DOHH2 (cell line): ENCODE measurements at regions not wholly inside any gene's neighbourhood (a gene's known extent, or its start where the extent isn't known, plus 50 kb on each side); places are given as distances from the start of the nearest gene placed in this dataset.

Experiments used
- H3F3A ChIP-seq: fragments of 200-600 bp; sonication (generic), shearing (Covaris generic); 2 replicates; pipeline ENCODE4 v1.6.0; 2016; ENCODE audit warnings: antibody characterized with exemption, mild to moderate bottlenecking; ENCODE audit not compliant: control insufficient read depth, insufficient read depth
- H3K27ac ChIP-seq: fragments of 200-600 bp; sonication (generic); 2 replicates; pipeline ENCODE4 v1.5.1; 2014; ENCODE audit warnings: low read depth, mild to moderate bottlenecking, low read length, moderate library complexity
- H3K27me3 ChIP-seq: fragments of 200-600 bp; sonication (generic); 2 replicates; pipeline ENCODE4 v1.6.1; 2014; ENCODE audit warnings: mild to moderate bottlenecking, low read length, mixed read lengths; ENCODE audit not compliant: control insufficient read depth
- H3K36me3 ChIP-seq: fragments of 200-600 bp; sonication (generic); 2 replicates; pipeline ENCODE4 v1.6.1; 2014; ENCODE audit warnings: mild to moderate bottlenecking, low read length, moderate library complexity, mixed read lengths; ENCODE audit not compliant: control insufficient read depth
- H3K4me1 ChIP-seq: fragments of 200-600 bp; sonication (generic); 2 replicates; pipeline ENCODE4 v1.6.1; 2014; ENCODE audit warnings: mild to moderate bottlenecking, low read length, mixed read lengths; ENCODE audit not compliant: control insufficient read depth
- H3K4me2 ChIP-seq: fragments of 200-600 bp; sonication (generic); 2 replicates; pipeline ENCODE4 v1.6.0; 2014; ENCODE audit warnings: mild to moderate bottlenecking, low read length, moderate library complexity
- H3K4me3 ChIP-seq: fragments of 200-600 bp; sonication (generic); 2 replicates; pipeline ENCODE4 v1.5.1; 2014; ENCODE audit warnings: mild to moderate bottlenecking, low read length, mixed read lengths
- H3K79me2 ChIP-seq: fragments of 200-600 bp; sonication (generic); 2 replicates; pipeline ENCODE4 v1.6.1; 2014; ENCODE audit warnings: mild to moderate bottlenecking, low read length, mixed read lengths; ENCODE audit not compliant: control insufficient read depth
- H3K9me2 ChIP-seq: fragments of 200-600 bp; sonication (generic); replicated peaks from 2 replicates; pipeline ENCODE4 v1.6.1; 2014; ENCODE audit warnings: mild to moderate bottlenecking, low read length, mixed read lengths; ENCODE audit not compliant: control insufficient read depth
- H3K9me3 ChIP-seq: fragments of 200-600 bp; sonication (generic); 2 replicates; pipeline ENCODE4 v1.6.1; 2014; ENCODE audit warnings: antibody characterized with exemption, low read length, mixed read lengths; ENCODE audit not compliant: control insufficient read depth, insufficient read depth
- H4K20me1 ChIP-seq: fragments of 200-600 bp; sonication (generic); 2 replicates; pipeline ENCODE4 v1.6.0; 2014; ENCODE audit warnings: low read depth, mild to moderate bottlenecking, antibody characterized with exemption, low read length, moderate library complexity; ENCODE audit not compliant: control insufficient read depth, insufficient read depth
- CTCF ChIP-seq: fragments of 200-600 bp; sonication (generic); IDR thresholded peaks from one replicate; pipeline ENCODE4 v1.5.1; 2014; ENCODE audit warnings: antibody characterized with exemption, mild to moderate bottlenecking, low read depth, low read length; ENCODE audit not compliant: poor library complexity, severe bottlenecking
- EZH2phosphoT487 ChIP-seq: fragments of 200-600 bp; sonication (generic); IDR thresholded peaks from 2 replicates; pipeline ENCODE4 v1.6.1; 2017; ENCODE audit warnings: borderline replicate concordance, mild to moderate bottlenecking, antibody characterized with exemption, low read length, moderate library complexity, mixed read lengths

- no peak overlapping the region for H3K4me3 ChIP-seq
- H3K79me2 ChIP-seq = no peaks in the 10 kb centered on the region
- no peak overlapping the region for H3K4me2 ChIP-seq
- no peaks in the 10 kb centered on the region for H3K4me1 ChIP-seq
- no peaks in the 10 kb centered on the region for H3F3A ChIP-seq
- no peaks in the 10 kb centered on the region for H3K9me3 ChIP-seq
- TF ChIP-seq EZH2phosphoT487 (no peak), CTCF (no peak)
- H4K20me1 ChIP-seq = no peaks in the 10 kb centered on the region
- H3K27me3 ChIP-seq = no peaks in the 10 kb centered on the region
- H3K9me2 ChIP-seq = no peaks in the 10 kb centered on the region
- H3K27ac ChIP-seq = no peak overlapping the region
- H3K36me3 ChIP-seq = no peaks in the 10 kb centered on the region
Observed at GRCh38 chr18:63061303-63061702, 258.3 kb downstream of the BCL2 start.

GRCh38 chr18:63058521-63058920 lies 261.0 kb downstream of the BCL2 start:
- no peaks in the 10 kb centered on the region for H4K20me1 ChIP-seq
- H3K36me3 ChIP-seq = no peaks in the 10 kb centered on the region
- H3K9me2 ChIP-seq = no peaks in the 10 kb centered on the region
- no peak overlapping the region for H3K27ac ChIP-seq
- no peak overlapping the region for H3K4me3 ChIP-seq
- no peaks in the 10 kb centered on the region for H3K79me2 ChIP-seq
- peaks cover 4% of the 10 kb centered on the region; the same call in 1 of the 2 replicates for H3K27me3 ChIP-seq
- no peak for TF ChIP-seq CTCF
- no peak for TF ChIP-seq EZH2phosphoT487
- H3K4me1 ChIP-seq = no peaks in the 10 kb centered on the region
- no peaks in the 10 kb centered on the region for H3K9me3 ChIP-seq
- no peak overlapping the region for H3K4me2 ChIP-seq
- no peaks in the 10 kb centered on the region for H3F3A ChIP-seq

GRCh38 chr18:63057707-63058106 lies 261.9 kb downstream of the BCL2 start:
- Histone ChIP-seq H3K79me2 (no peaks in the 10 kb centered on the region), H3K4me3 (no peak overlapping the region), H3K4me1 (no peaks in the 10 kb centered on the region), H3K27me3 (peaks cover 4% of the 10 kb centered on the region; the same call in 1 of the 2 replicates), H4K20me1 (no peaks in the 10 kb centered on the region), H3K36me3 (no peaks in the 10 kb centered on the region), H3K9me2 (no peaks in the 10 kb centered on the region), H3K9me3 (no peaks in the 10 kb centered on the region), H3K27ac (no peak overlapping the region), H3F3A (no peaks in the 10 kb centered on the region), H3K4me2 (no peak overlapping the region)
- no peak for TF ChIP-seq EZH2phosphoT487
- no peak for TF ChIP-seq CTCF
